SK-N-SH (cell line): ENCODE measurements at regions not wholly inside any gene's neighbourhood (a gene's known extent, or its start where the extent isn't known, plus 50 kb on each side); places are given as distances from the start of the nearest gene placed in this dataset.

Experiments
- CTCF ChIA-PET: fragments of 300-600, 350-600 bp; formaldehyde crosslinking; extraction: SDS; loops from one replicate; lab custom pipeline; 2021; lab: Yijun Ruan, JAX
- POLR2A ChIA-PET: fragments of 350-600 bp; sonication (Branson Sonifier 250); formaldehyde crosslinking; extraction: SDS; loops from one replicate; lab custom pipeline; 2020; ENCODE audit warnings: antibody characterized with exemption, inconsistent platforms; lab: Yijun Ruan, JAX
- DNase-seq: peaks from one replicate; pipeline ENCODE4 v3.0.0; 2012
- H2AFZ ChIP-seq: fragments of 200-600 bp; sonication (generic); 2 replicates; pipeline ENCODE4 v1.8.1; 2016; ENCODE audit warnings: antibody characterized with exemption, mild to moderate bottlenecking, low read depth
- H3F3A ChIP-seq: fragments of 200-600 bp; sonication (generic); replicated peaks from 2 replicates; pipeline ENCODE3; 2016; ENCODE audit warnings: antibody characterized with exemption, mild to moderate bottlenecking; ENCODE audit not compliant: insufficient read depth
- H3K27ac ChIP-seq, 2 experiments: fragments of 200-500 bp in 1 of 2; fragments of 200-600 bp in 1 of 2; sonication (Bioruptor generic) in 1 of 2; sonication (generic), shearing (Covaris generic) in 1 of 2; 2 replicates each; pipeline versions ENCODE4 v1.5.1 to v1.6.1; 2014 to 2016; ENCODE audit warnings: low read depth in 2 of 2, inconsistent platforms in 1 of 2, low read length in 1 of 2, mild to moderate bottlenecking in 1 of 2, mixed read lengths in 1 of 2
- H3K27me3 ChIP-seq: fragments of 200-600 bp; sonication (generic), shearing (Covaris generic); 2 replicates; pipeline ENCODE4 v1.6.1; 2016; ENCODE audit warnings: mixed run types; ENCODE audit not compliant: insufficient read depth
- H3K36me3 ChIP-seq, 2 experiments: fragments of 200-500 bp in 1 of 2; fragments of 200-600 bp in 1 of 2; sonication (Bioruptor generic) in 1 of 2; sonication (generic) in 1 of 2; replicated peaks in 1 of 2; 2 replicates each; pipeline versions ENCODE3 to v1.5.1; 2014 to 2016; ENCODE audit warnings: low read length in 1 of 2, mild to moderate bottlenecking in 1 of 2; ENCODE audit not compliant: insufficient read depth in 2 of 2, control insufficient read depth in 1 of 2
- H3K4me1 ChIP-seq, 2 experiments: fragments of 200-500 bp in 1 of 2; fragments of 200-600 bp in 1 of 2; sonication (Bioruptor generic) in 1 of 2; sonication (generic), shearing (Covaris generic) in 1 of 2; 2 replicates each; pipeline versions ENCODE4 v1.5.1 to v1.6.1; 2014 to 2016; ENCODE audit warnings: low read depth in 1 of 2, low read length in 1 of 2, mixed run types in 1 of 2; ENCODE audit not compliant: insufficient read depth in 2 of 2, control insufficient read depth in 1 of 2
- H3K4me2 ChIP-seq: fragments of 200-600 bp; sonication (generic), shearing (Covaris generic); 2 replicates; pipeline ENCODE4 v1.6.1; 2017; ENCODE audit warnings: mixed run types
- H3K4me3 ChIP-seq, 2 experiments: fragments of 200-500 bp in 1 of 2; fragments of 200-600 bp in 1 of 2; sonication (Bioruptor generic) in 1 of 2; sonication (generic), shearing (Covaris generic) in 1 of 2; 2 replicates each; pipeline versions ENCODE4 v1.5.1 to v1.8.1; 2014 to 2016; ENCODE audit warnings: low read depth in 2 of 2, inconsistent platforms in 1 of 2, low read length in 1 of 2, mild to moderate bottlenecking in 1 of 2, mixed read lengths in 1 of 2, moderate library complexity in 1 of 2
- H3K79me2 ChIP-seq: fragments of 200-600 bp; sonication (generic); 2 replicates; pipeline ENCODE4 v1.8.1; 2017; ENCODE audit warnings: mild to moderate bottlenecking; ENCODE audit not compliant: insufficient read depth
- H3K9ac ChIP-seq: fragments of 200-600 bp; sonication (generic); 2 replicates; pipeline ENCODE4 v1.6.1; 2017; ENCODE audit warnings: mixed run types
- H3K9me2 ChIP-seq: fragments of 200-600 bp; sonication (generic); 2 replicates; pipeline ENCODE4 v1.6.1; 2017; ENCODE audit warnings: mixed run types
- H3K9me3 ChIP-seq: fragments of 200-600 bp; sonication (generic); 2 replicates; pipeline ENCODE4 v1.6.1; 2017; ENCODE audit warnings: mixed run types, mild to moderate bottlenecking, moderate library complexity
- H4K20me1 ChIP-seq: fragments of 200-600 bp; sonication (generic); 2 replicates; pipeline ENCODE4 v1.6.1; 2017; ENCODE audit warnings: mild to moderate bottlenecking, mixed run types; ENCODE audit not compliant: insufficient read depth
- CHD2 ChIP-seq: fragments of 150-350 bp; IDR thresholded peaks from 2 replicates; pipeline ENCODE4 v1.6.1; 2018; ENCODE audit warnings: low read length; ENCODE audit not compliant: partially characterized antibody
- ELF1 ChIP-seq: IDR thresholded peaks from 2 replicates; pipeline ENCODE4 v1.4.0; 2012
- EP300 ChIP-seq, 2 experiments: IDR thresholded peaks; 2 replicates each; pipeline versions ENCODE4 v1.4.0 to v1.6.1; 2012; ENCODE audit warnings: borderline replicate concordance in 1 of 2, low read depth in 1 of 2, low read length in 1 of 2
- EZH2phosphoT487 ChIP-seq: fragments of 200-600 bp; sonication (generic); IDR thresholded peaks from 2 replicates; pipeline ENCODE4 v1.6.1; 2017; ENCODE audit warnings: low read depth, mixed run types, mild to moderate bottlenecking, antibody characterized with exemption, moderate library complexity, borderline replicate concordance
- FOSL2 ChIP-seq: IDR thresholded peaks from 2 replicates; pipeline ENCODE4 v1.4.0; 2012; ENCODE audit warnings: low read depth, mild to moderate bottlenecking, moderate library complexity, borderline replicate concordance
- FOXJ3 ChIP-seq: sonication (generic); formaldehyde crosslinking; IDR thresholded peaks from 2 replicates; pipeline ENCODE4 v1.5.1; 2020; ENCODE audit warnings: mild to moderate bottlenecking, missing genetic modification reagents
- GABPA ChIP-seq: IDR thresholded peaks from 2 replicates; pipeline ENCODE4 v1.4.0; 2012; ENCODE audit warnings: low read depth, mild to moderate bottlenecking
- MEF2A ChIP-seq: IDR thresholded peaks from 2 replicates; pipeline ENCODE4 v1.4.0; 2012; ENCODE audit warnings: low read depth, borderline replicate concordance
- MXI1 ChIP-seq: IDR thresholded peaks from 2 replicates; pipeline ENCODE4 v1.6.1; 2012; ENCODE audit warnings: mild to moderate bottlenecking, low read depth, low read length, improper control_type of control experiment
- RFX5 ChIP-seq: IDR thresholded peaks from 2 replicates; pipeline ENCODE4 v1.6.1; 2012; ENCODE audit warnings: mild to moderate bottlenecking, improper control_type of control experiment, low read length
- SMC3 ChIP-seq: IDR thresholded peaks from 2 replicates; pipeline ENCODE4 v1.6.1; 2012; ENCODE audit warnings: low read depth, low read length, improper control_type of control experiment
- TEAD4 ChIP-seq: IDR thresholded peaks from 2 replicates; pipeline ENCODE4 v1.4.0; 2012; ENCODE audit warnings: mild to moderate bottlenecking, borderline replicate concordance; ENCODE audit not compliant: insufficient read depth
- WGBS: methylation state at CpG from one replicate; pipeline ENCODE4 v1.1.6; 2017; ENCODE audit warnings: low lambda C conversion rate; 5-methylcytosine and 5-hydroxymethylcytosine counted together
- TF ChIP-seq, protein P1 (sequence below): IDR thresholded peaks from 2 replicates; pipeline ENCODE4; 2012
- TF ChIP-seq, protein P2 (sequence below): IDR thresholded peaks from 2 replicates; pipeline ENCODE4 v1.4.0; 2012; ENCODE audit warnings: low read depth, borderline replicate concordance
- TF ChIP-seq, protein P3 (sequence below): IDR thresholded peaks from 2 replicates; pipeline ENCODE4 v1.4.0; 2012; ENCODE audit warnings: low read depth
- TF ChIP-seq, protein P4 (sequence below): IDR thresholded peaks from 2 replicates; pipeline ENCODE4 v1.4.0; 2012; ENCODE audit warnings: low read depth, borderline replicate concordance
- TF ChIP-seq, protein P5 (sequence below): fragments of 150-350 bp; IDR thresholded peaks from 2 replicates; pipeline ENCODE4 v1.6.1; 2017; ENCODE audit warnings: antibody characterized with exemption, low read length, low read depth, borderline replicate concordance

DNA sequence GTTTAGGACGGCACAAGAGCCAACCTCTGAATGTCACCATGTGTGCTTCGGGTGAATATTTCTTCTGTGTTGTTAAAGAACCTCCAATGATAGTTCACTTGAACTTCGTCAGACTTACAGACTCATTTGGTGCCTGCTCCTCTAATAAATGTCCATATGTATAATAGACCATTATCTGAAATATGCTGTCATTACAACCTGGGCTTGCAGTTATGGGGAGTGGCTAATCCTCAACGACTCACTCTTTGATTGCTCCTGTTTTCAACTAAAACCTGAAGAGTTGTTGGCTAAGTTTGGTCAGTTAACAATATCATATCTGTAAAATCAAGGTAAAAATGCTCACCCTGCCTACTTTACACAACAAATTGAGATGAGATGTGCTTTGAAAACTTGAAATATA lies 298.7 kb upstream of the PTGER4 start:
- no peaks in the 10 kb centered on the region for H3K27me3 ChIP-seq
- H2AFZ ChIP-seq, result no peak overlapping the region
- ChIA-PET CTCF (no interaction called here), POLR2A (no interaction called here)
- no peaks in the 10 kb centered on the region for H4K20me1 ChIP-seq
- H3F3A ChIP-seq, result no peaks in the 10 kb centered on the region
- H3K79me2 ChIP-seq, result no peaks in the 10 kb centered on the region
- no peaks in the 10 kb centered on the region for H3K4me1 ChIP-seq
- H3K9me2 ChIP-seq, result no peaks in the 10 kb centered on the region
- H3K27ac ChIP-seq, result no peak overlapping the region
- no peaks in the 10 kb centered on the region for H3K36me3 ChIP-seq
- H3K4me3 ChIP-seq, result no peak overlapping the region
- H3K9ac ChIP-seq, result no peak overlapping the region
- H3K9me3 ChIP-seq, result no peaks in the 10 kb centered on the region
- TF ChIP-seq EP300 (IDR thresholded peaks at IDR 0.05; ENCODE audit: borderline replicate concordance in 1 of 2, low read depth in 1 of 2, low read length in 1 of 2) (no peak), MXI1 (no peak), ELF1 (no peak), TEAD4 (no peak), RFX5 (no peak), GABPA (no peak)
- TF ChIP-seq, protein P1, sequence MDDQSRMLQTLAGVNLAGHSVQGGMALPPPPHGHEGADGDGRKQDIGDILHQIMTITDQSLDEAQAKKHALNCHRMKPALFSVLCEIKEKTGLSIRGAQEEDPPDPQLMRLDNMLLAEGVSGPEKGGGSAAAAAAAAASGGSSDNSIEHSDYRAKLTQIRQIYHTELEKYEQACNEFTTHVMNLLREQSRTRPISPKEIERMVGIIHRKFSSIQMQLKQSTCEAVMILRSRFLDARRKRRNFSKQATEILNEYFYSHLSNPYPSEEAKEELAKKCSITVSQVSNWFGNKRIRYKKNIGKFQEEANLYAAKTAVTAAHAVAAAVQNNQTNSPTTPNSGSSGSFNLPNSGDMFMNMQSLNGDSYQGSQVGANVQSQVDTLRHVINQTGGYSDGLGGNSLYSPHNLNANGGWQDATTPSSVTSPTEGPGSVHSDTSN, result no peak
- no peak for DNase-seq
- WGBS, result 16% methylated on average over 4 of the region's 4 CpGs
- no peak overlapping the region for H3K4me2 ChIP-seq

DNA sequence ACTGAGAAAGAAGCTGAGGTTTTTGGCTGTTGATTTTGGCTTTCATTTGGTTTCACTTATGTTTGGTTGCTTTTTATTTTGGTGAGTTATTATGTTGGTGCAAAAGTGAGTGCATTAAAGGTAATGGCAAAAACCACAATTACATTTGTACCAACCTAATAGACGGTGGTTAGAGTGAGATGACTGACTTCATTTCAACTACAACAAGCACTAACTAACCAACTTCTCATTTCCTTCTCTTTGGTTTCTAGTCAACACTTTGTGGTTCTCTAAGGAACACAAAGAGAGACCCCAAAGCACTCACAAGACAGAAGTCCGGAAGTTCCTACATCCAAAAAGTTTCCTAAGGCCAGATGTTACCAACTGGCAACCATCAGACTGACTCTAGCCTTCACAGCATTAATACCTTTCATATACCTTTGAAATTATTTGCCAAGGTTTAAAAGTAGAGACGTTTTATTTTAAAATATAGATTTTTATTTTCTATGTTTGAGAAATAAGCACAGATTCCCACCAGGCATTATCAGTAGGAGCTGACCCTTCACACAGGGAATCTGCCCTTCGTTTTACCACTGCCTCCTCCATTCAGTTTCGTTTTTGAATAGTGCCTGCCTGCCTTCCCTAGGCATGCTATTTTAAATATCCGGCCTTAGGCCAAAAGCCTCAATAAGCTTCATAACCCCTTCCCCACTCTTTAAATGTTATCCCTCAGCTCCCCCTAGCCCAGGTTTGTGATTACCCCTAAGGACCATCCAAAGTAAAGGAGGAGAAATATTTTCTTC lies 301.1 kb upstream of the PTGER4 start:
- H3K79me2 ChIP-seq, result no peaks in the 10 kb centered on the region
- H3K4me3 ChIP-seq, result no peak overlapping the region
- H3K27ac ChIP-seq, result no peak overlapping the region
- WGBS, result 13% methylated on average over 6 of the region's 6 CpGs
- POLR2A ChIA-PET, result no interaction called here
- no peaks in the 10 kb centered on the region for H3K9me2 ChIP-seq
- H4K20me1 ChIP-seq, result no peaks in the 10 kb centered on the region
- 0 out of 2 replicates have a peak, but pooled peaks cover 7% of the 10 kb centered on the region for H3K27me3 ChIP-seq
- no peak overlapping the region for H2AFZ ChIP-seq
- DNase-seq, result no peak
- no peaks in the 10 kb centered on the region for H3K4me1 ChIP-seq
- H3K9me3 ChIP-seq, result no peaks in the 10 kb centered on the region
- CTCF ChIA-PET, result no interaction called here
- H3K9ac ChIP-seq, result no peak overlapping the region
- no peaks in the 10 kb centered on the region for H3K36me3 ChIP-seq
- H3K4me2 ChIP-seq, result no peak overlapping the region
- no peaks in the 10 kb centered on the region for H3F3A ChIP-seq
- TF ChIP-seq ELF1 (no peak), FOSL2 (no peak), SMC3 (no peak), EP300 (IDR thresholded peaks at IDR 0.05; ENCODE audit: borderline replicate concordance in 1 of 2, low read depth in 1 of 2, low read length in 1 of 2) (no peak), EZH2phosphoT487 (no peak), MEF2A (no peak), RFX5 (no peak), CHD2 (no peak), FOXJ3 (CRISPR knock-in tag) (no peak)
- TF ChIP-seq, protein P2, sequence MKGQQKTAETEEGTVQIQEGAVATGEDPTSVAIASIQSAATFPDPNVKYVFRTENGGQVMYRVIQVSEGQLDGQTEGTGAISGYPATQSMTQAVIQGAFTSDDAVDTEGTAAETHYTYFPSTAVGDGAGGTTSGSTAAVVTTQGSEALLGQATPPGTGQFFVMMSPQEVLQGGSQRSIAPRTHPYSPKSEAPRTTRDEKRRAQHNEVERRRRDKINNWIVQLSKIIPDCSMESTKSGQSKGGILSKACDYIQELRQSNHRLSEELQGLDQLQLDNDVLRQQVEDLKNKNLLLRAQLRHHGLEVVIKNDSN, result no peak
- TF ChIP-seq, protein P3, sequence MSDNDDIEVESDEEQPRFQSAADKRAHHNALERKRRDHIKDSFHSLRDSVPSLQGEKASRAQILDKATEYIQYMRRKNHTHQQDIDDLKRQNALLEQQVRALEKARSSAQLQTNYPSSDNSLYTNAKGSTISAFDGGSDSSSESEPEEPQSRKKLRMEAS, result no peak
- TF ChIP-seq, protein P4, sequence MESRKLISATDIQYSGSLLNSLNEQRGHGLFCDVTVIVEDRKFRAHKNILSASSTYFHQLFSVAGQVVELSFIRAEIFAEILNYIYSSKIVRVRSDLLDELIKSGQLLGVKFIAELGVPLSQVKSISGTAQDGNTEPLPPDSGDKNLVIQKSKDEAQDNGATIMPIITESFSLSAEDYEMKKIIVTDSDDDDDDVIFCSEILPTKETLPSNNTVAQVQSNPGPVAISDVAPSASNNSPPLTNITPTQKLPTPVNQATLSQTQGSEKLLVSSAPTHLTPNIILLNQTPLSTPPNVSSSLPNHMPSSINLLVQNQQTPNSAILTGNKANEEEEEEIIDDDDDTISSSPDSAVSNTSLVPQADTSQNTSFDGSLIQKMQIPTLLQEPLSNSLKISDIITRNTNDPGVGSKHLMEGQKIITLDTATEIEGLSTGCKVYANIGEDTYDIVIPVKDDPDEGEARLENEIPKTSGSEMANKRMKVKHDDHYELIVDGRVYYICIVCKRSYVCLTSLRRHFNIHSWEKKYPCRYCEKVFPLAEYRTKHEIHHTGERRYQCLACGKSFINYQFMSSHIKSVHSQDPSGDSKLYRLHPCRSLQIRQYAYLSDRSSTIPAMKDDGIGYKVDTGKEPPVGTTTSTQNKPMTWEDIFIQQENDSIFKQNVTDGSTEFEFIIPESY, result no peak
- TF ChIP-seq, protein P5, sequence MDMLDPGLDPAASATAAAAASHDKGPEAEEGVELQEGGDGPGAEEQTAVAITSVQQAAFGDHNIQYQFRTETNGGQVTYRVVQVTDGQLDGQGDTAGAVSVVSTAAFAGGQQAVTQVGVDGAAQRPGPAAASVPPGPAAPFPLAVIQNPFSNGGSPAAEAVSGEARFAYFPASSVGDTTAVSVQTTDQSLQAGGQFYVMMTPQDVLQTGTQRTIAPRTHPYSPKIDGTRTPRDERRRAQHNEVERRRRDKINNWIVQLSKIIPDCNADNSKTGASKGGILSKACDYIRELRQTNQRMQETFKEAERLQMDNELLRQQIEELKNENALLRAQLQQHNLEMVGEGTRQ, result no peak
- TF ChIP-seq, protein P1, result no peak
